ENCODE measurements at regions not wholly inside any gene's neighbourhood (a gene's known extent, or its start where the extent isn't known, plus 50 kb on each side); places are given as distances from the start of the nearest gene placed in this dataset.
A peak's percentile ranks its signal among the peaks of the same experiment; 100 is the strongest.

DNA sequence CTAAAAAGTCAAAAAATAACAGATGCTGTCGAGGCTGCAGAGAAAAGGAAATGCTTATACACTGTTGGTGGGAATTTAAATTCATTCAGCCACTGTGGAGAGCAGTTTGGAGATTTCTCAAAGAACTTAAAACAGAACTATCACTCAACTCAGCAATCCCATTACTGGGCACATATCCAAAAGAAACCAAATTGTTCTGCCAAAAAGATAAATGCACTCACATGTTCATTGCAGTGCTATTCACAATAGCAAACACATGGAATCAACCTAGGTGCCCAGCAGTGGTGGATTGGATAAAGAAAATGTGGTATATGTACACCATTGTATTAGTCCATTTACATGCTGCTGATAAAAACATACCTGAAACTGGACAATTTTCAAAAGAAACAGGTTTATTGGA lies 116.0 kb upstream of the VGLL2 start:
- TF ChIP-seq, protein P1, sequence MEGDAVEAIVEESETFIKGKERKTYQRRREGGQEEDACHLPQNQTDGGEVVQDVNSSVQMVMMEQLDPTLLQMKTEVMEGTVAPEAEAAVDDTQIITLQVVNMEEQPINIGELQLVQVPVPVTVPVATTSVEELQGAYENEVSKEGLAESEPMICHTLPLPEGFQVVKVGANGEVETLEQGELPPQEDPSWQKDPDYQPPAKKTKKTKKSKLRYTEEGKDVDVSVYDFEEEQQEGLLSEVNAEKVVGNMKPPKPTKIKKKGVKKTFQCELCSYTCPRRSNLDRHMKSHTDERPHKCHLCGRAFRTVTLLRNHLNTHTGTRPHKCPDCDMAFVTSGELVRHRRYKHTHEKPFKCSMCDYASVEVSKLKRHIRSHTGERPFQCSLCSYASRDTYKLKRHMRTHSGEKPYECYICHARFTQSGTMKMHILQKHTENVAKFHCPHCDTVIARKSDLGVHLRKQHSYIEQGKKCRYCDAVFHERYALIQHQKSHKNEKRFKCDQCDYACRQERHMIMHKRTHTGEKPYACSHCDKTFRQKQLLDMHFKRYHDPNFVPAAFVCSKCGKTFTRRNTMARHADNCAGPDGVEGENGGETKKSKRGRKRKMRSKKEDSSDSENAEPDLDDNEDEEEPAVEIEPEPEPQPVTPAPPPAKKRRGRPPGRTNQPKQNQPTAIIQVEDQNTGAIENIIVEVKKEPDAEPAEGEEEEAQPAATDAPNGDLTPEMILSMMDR (conservative IDR thresholded peaks at IDR 0.05; ENCODE audit: low read length) = no peak
- no peak for DNase-seq (ENCODE audit: low read depth)
- H3K4me3 ChIP-seq (ENCODE audit: low read length) = no peak overlapping the region

DNA sequence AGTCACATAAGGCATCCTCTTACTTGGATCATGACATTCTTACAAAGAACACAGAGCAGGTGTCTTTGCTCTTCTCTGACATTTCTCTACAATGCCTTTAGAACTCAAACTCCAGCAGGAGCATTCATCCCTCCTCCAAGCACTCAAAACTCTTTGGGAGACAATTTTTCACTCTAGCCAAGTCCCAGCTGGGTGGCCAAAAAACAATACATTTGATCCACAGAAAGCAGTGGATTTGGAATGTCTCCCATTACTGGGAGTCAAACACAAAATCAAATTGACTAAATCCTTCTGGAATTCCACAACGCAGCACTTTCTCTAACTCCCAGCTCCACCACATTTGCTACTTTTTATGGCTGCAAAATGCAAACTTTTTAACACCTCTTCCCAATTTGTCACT lies 108.6 kb upstream of the VGLL2 start:
- TF ChIP-seq, protein P1 (conservative IDR thresholded peaks at IDR 0.05; ENCODE audit: low read length) = no peak
- no peak for DNase-seq (ENCODE audit: low read depth)
- H3K4me3 ChIP-seq (ENCODE audit: low read length) = no peak overlapping the region

DNA sequence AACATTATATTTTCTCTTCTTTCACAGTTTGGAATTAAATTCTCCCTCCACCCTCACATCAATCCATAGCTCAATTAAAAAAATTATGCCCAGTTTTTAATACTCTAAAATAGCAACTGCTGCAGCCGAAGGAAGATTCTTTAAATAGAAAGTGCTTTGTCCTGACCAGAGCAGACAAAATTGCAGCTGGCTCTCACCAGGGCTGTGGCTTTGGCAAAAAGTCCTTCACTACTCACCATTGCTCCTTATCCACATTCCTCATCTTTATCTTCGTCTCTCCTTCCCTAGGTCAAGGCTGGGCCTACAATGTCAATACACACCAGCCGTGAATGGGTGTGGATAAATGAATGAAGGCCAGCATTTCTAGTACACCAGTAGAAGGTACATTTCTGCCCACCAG lies 107.9 kb upstream of the VGLL2 start:
- H3K4me3 ChIP-seq (ENCODE audit: low read length) = no peak overlapping the region
- DNase-seq (ENCODE audit: low read depth) = no peak
- TF ChIP-seq, protein P1 (conservative IDR thresholded peaks at IDR 0.05; ENCODE audit: low read length) = no peak

DNA sequence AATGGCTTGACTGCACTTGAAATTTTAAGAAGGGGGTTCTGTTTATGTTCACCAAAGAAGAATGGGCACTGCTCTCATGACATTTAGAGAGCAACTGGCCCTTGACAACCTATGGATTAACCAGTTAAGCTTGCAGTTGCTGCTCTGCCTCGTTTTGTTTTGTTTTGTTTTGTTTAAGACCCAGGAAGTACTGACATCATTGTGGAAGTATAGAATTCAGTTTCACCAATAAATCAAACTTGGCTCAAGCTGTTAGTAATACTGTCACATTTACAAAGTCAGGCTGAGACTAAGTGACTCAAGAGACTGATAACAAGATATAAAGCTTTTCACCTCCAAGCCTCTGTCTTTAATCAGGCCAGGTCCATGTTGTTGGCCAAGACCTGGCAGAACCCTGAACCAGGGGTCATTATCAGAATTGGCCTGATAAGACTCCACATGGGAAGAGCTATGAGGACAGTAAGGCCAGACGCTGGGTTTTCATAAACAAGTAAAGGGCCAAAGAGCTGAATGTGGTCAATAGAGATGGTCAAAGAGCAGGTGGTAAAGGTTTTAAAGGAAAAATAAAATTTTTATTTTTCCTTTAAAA lies 99.4 kb upstream of the VGLL2 start:
- H3K4me3 ChIP-seq (ENCODE audit: low read length) = no peak overlapping the region
- TF ChIP-seq, protein P1 (conservative IDR thresholded peaks at IDR 0.05; ENCODE audit: low read length) = no peak
- no peak for DNase-seq (ENCODE audit: low read depth)

DNA sequence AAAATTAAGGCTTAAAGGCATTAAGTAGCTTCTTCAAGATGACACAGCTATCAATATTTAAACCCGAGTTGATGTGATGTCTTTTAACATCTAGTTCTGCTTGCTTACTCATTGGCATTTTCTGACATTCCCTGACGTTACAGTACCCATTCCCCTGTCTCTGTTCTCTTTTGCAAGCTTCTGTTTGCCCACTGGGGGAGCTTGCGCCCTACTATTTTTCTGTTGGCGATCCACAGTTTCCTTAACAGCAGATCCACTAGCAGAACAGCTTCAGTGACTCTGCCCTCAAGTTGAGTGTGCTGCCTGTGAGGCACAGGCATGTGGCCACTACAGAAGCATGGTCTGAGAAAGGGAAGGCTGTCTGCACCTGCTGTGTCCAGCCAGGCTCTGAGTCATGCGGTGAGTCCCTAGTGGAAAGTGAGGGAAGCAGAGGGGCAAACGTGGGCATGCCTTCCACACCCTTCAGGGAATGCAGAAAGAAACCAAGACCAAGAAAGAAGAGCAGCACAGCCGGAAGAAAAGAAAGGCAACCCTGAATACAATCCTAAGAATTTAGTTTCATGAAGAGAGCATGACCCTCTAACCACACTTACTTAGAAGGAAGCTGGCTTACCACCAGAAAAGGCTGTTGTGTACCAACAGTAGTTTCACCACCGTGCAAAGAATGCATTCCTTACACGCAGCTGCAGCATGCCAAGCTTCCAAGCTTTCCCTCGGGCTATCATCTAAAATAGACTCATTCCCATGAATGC lies 97.7 kb upstream of the VGLL2 start:
- DNase-seq (ENCODE audit: low read depth) = peak; percentile 50
- TF ChIP-seq, protein P1 (conservative IDR thresholded peaks at IDR 0.05; ENCODE audit: low read length) = no peak
- H3K4me3 ChIP-seq (ENCODE audit: low read length) = no peak overlapping the region

DNA sequence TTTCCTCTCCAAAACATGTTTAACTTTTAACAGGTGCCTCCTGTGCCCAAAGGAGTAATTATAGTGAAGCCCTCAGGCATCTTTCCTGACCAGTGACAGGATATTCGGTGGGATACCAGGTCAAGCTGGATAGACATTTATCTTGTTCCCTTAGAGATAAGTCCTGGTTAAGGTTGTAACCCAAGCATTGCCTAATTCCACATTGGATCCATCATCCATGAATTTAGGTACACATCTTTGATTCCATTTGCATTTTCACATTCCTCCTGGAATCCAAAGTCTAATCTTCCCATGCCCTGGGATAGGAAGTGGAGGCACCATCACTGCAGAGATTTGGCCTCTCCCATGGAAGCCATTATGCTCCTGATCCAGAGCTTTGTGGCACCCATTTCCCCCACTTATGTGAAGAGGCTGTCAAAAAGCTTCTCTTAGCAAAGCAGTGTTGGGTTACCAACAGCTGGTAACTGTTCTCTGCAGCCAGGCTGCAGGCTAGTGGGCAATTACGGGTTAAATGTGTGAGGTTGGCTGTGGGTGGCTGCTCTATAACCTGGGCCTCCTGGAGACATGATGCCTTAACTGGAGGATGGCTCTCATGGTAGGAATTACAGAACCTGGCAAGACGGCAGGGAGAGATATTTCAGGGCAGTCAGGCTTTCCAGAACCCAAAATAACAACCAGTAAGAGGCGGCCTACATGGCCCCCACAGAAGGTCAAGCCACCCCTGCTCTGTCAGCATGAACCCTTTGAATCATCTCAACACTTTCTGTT lies 96.9 kb upstream of the VGLL2 start:
- H3K4me3 ChIP-seq (ENCODE audit: low read length) = no peak overlapping the region
- TF ChIP-seq, protein P1 (conservative IDR thresholded peaks at IDR 0.05; ENCODE audit: low read length) = no peak
- no peak for DNase-seq (ENCODE audit: low read depth)

All from AG10803 (cell line).